PC-3 (cell line): ENCODE measurements at regions not wholly inside any gene's neighbourhood (a gene's known extent, or its start where the extent isn't known, plus 50 kb on each side); places are given as distances from the start of the nearest gene placed in this dataset.

Experiments
- ATAC-seq: fragments of 200-7000 bp; cut with Tn5 transposase; 2 replicates; pipeline ENCODE4 v1.9.1; 2020; ENCODE audit warnings: mild to moderate bottlenecking, moderate library complexity
- BruUV-seq: library from RNA; stranded (reverse); fragments of 400-500 nt; replicated peaks from 2 replicates; lab custom pipeline; 2021; lab: Mats Ljungman, UMichigan
- CTCF ChIA-PET: fragments of 300-600 bp; sonication (Branson Sonifier 250); formaldehyde crosslinking; loops from one replicate; lab custom pipeline; 2022; ENCODE audit warnings: antibody characterized with exemption; lab: Charles Lee
- POLR2A ChIA-PET: fragments of 300-600 bp; sonication (Branson Sonifier 250); formaldehyde crosslinking; loops from one replicate; lab custom pipeline; 2022; ENCODE audit warnings: antibody characterized with exemption; ENCODE audit not compliant: unreplicated experiment; lab: Charles Lee
- DNase-seq: peaks from one replicate; pipeline ENCODE4 v3.0.0-alpha.2; 2015
- H2AFZ ChIP-seq: fragments of 300-600 bp; sonication (generic); 2 replicates; pipeline ENCODE4 v1.6.0; 2016; ENCODE audit warnings: antibody characterized with exemption, low read length
- H3F3A ChIP-seq: fragments of 300-600 bp; sonication (generic); one replicate; pipeline ENCODE4 v1.6.0; 2017; ENCODE audit warnings: antibody characterized with exemption, low read length, control low read depth, mild to moderate bottlenecking; ENCODE audit not compliant: unreplicated experiment
- H3K27ac ChIP-seq: fragments of 300-600 bp; sonication (generic); 2 replicates; pipeline ENCODE4 v1.5.1; 2016; ENCODE audit warnings: mild to moderate bottlenecking, low read length
- H3K27me3 ChIP-seq: fragments of 300-600 bp; sonication (generic); 2 replicates; pipeline ENCODE4 v1.6.1; 2016; ENCODE audit warnings: low read length, mixed read lengths
- H3K36me3 ChIP-seq: fragments of 300-600 bp; sonication (generic); 2 replicates; pipeline ENCODE4 v1.6.1; 2016; ENCODE audit warnings: low read depth, mixed run types, low read length, mixed read lengths
- H3K4me1 ChIP-seq: fragments of 300-600 bp; sonication (generic); 2 replicates; pipeline ENCODE4 v1.5.1; 2016; ENCODE audit warnings: low read length; ENCODE audit not compliant: insufficient read depth
- H3K4me2 ChIP-seq: fragments of 300-600 bp; sonication (generic); 2 replicates; pipeline ENCODE4 v1.6.0; 2016; ENCODE audit warnings: low read length
- H3K4me3 ChIP-seq: fragments of 300-600 bp; sonication (generic); 2 replicates; pipeline ENCODE4 v1.5.1; 2016; ENCODE audit warnings: mild to moderate bottlenecking, low read length, mixed read lengths
- H3K79me2 ChIP-seq: fragments of 300-600 bp; sonication (generic); 2 replicates; pipeline ENCODE4 v1.6.1; 2017; ENCODE audit warnings: low read length, mixed read lengths
- H3K9ac ChIP-seq: fragments of 300-600 bp; sonication (generic); 2 replicates; pipeline ENCODE4 v1.6.0; 2016; ENCODE audit warnings: mild to moderate bottlenecking, low read length
- H3K9me2 ChIP-seq: fragments of 300-600 bp; sonication (generic); replicated peaks from 2 replicates; pipeline ENCODE4 v1.6.1; 2016; ENCODE audit warnings: mixed run types, low read length, mixed read lengths
- H3K9me3 ChIP-seq: fragments of 300-600 bp; sonication (generic); 2 replicates; pipeline ENCODE4 v1.6.1; 2016; ENCODE audit warnings: low read length, mixed read lengths
- H4K20me1 ChIP-seq: fragments of 300-600 bp; sonication (generic); 2 replicates; pipeline ENCODE4 v1.6.1; 2016; ENCODE audit warnings: low read length, mixed read lengths
- EZH2 ChIP-seq: fragments of 300-600 bp; sonication (generic); IDR thresholded peaks from one replicate; pipeline ENCODE4 v1.6.1; 2017; ENCODE audit warnings: antibody characterized with exemption, mild to moderate bottlenecking, low read length; ENCODE audit not compliant: unreplicated experiment
- EZH2phosphoT487 ChIP-seq: fragments of 300-600 bp; sonication (generic); IDR thresholded peaks from 2 replicates; pipeline ENCODE4 v1.6.1; 2018; ENCODE audit warnings: mild to moderate bottlenecking, antibody characterized with exemption, low read length, borderline replicate concordance
- intact Hi-C: fragments of 100-400 bp; cut with micrococcal nuclease; formaldehyde crosslinking; loops from 2 replicates; pipeline ENCODE4 v1.9.0; 2023
- TF ChIP-seq, protein P1 (sequence below): fragments of 300-600 bp; sonication (generic); conservative IDR thresholded peaks from 2 replicates; pipeline ENCODE4 v1.5.1; 2017; ENCODE audit warnings: antibody characterized with exemption, low read depth, mild to moderate bottlenecking, low read length

- ChIA-PET POLR2A (no interaction called here), CTCF (no interaction called here)
- Histone ChIP-seq H3K4me2 (no peak overlapping the region), H3K36me3 (no peaks in the 10 kb centered on the region), H3K4me1 (no peaks in the 10 kb centered on the region), H3F3A (no peaks in the 10 kb centered on the region), H4K20me1 (no peaks in the 10 kb centered on the region), H3K27me3 (no peaks in the 10 kb centered on the region), H2AFZ (no peak overlapping the region), H3K9me3 (no peaks in the 10 kb centered on the region), H3K9ac (no peak overlapping the region), H3K79me2 (no peaks in the 10 kb centered on the region), H3K27ac (no peak overlapping the region), H3K4me3 (no peak overlapping the region), H3K9me2 (no peaks in the 10 kb centered on the region)
- ATAC-seq: no peak
- intact Hi-C loops: no loop called here
- TF ChIP-seq EZH2phosphoT487: no peak
- TF ChIP-seq EZH2: no peak
- TF ChIP-seq, protein P1, sequence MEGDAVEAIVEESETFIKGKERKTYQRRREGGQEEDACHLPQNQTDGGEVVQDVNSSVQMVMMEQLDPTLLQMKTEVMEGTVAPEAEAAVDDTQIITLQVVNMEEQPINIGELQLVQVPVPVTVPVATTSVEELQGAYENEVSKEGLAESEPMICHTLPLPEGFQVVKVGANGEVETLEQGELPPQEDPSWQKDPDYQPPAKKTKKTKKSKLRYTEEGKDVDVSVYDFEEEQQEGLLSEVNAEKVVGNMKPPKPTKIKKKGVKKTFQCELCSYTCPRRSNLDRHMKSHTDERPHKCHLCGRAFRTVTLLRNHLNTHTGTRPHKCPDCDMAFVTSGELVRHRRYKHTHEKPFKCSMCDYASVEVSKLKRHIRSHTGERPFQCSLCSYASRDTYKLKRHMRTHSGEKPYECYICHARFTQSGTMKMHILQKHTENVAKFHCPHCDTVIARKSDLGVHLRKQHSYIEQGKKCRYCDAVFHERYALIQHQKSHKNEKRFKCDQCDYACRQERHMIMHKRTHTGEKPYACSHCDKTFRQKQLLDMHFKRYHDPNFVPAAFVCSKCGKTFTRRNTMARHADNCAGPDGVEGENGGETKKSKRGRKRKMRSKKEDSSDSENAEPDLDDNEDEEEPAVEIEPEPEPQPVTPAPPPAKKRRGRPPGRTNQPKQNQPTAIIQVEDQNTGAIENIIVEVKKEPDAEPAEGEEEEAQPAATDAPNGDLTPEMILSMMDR: no peak
- no TSS peak for BruUV-seq
- no peak for DNase-seq
These were observed 329.3 kb downstream of the SUCLA2 start for GRCh38 chr13:47671776-47672175.

- intact Hi-C loops: no loop called here
- DNase-seq (no peak), ATAC-seq (no peak)
- H4K20me1 ChIP-seq: no peaks in the 10 kb centered on the region
- H3K9me2 ChIP-seq: no peaks in the 10 kb centered on the region
- H3F3A ChIP-seq: no peaks in the 10 kb centered on the region
- no peak overlapping the region for H3K4me2 ChIP-seq
- ChIA-PET CTCF (no interaction called here), POLR2A (no interaction called here)
- no TSS peak for BruUV-seq
- H3K9ac ChIP-seq: no peak overlapping the region
- peaks cover 4% of the 10 kb centered on the region; the same call in 1 of the 2 replicates for H3K4me1 ChIP-seq
- TF ChIP-seq EZH2phosphoT487: no peak
- TF ChIP-seq, protein P1: no peak
- TF ChIP-seq EZH2: no peak
- no peak overlapping the region for H3K27ac ChIP-seq
- no peaks in the 10 kb centered on the region for H3K36me3 ChIP-seq
- no peak overlapping the region for H2AFZ ChIP-seq
- no peak overlapping the region for H3K4me3 ChIP-seq
- H3K9me3 ChIP-seq: no peaks in the 10 kb centered on the region
- H3K27me3 ChIP-seq: no peaks in the 10 kb centered on the region
- H3K79me2 ChIP-seq: no peaks in the 10 kb centered on the region
These were observed 336.0 kb downstream of the SUCLA2 start for GRCh38 chr13:47665043-47665442.

DNA sequence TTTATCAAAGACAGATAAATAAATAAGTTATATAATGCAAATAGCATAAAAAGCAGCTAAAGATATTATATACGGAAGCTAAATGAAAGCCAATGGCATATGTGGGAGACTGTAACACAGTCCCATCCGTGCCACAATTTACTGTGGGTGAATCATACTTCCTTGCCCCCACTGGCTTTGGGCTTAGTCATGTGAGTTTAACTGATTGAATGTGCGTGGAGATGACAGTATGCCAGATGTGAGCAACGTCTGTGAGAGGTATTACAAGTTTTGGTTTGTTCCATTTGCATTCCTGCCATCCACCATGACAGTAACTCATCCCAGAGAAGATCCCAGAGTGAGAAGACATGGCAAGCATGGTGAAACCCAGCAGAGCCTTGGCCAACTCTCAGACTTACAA lies 340.0 kb downstream of the SUCLA2 start:
- DNase-seq: peak; percentile 72
- TF ChIP-seq EZH2phosphoT487: no peak
- no peak for TF ChIP-seq EZH2
- TF ChIP-seq, protein P1: no peak
- ChIA-PET CTCF (no interaction called here), POLR2A (no interaction called here)
- Histone ChIP-seq H3K9me2 (no peaks in the 10 kb centered on the region), H3K4me3 (no peak overlapping the region), H3K27me3 (no peaks in the 10 kb centered on the region), H3F3A (no peaks in the 10 kb centered on the region), H3K9me3 (no peaks in the 10 kb centered on the region), H2AFZ (no peak overlapping the region), H3K4me2 (peak overlapping the region; percentile 27; the same call in 1 of the 2 replicates), H3K36me3 (no peaks in the 10 kb centered on the region), H3K27ac (peak overlapping the region; percentile 22; the same call in 1 of the 2 replicates), H3K79me2 (no peaks in the 10 kb centered on the region), H3K9ac (no peak overlapping the region), H4K20me1 (no peaks in the 10 kb centered on the region), H3K4me1 (peaks cover 4% of the 10 kb centered on the region; the same call in 1 of the 2 replicates)
- ATAC-seq: peak; percentile 100
- BruUV-seq: no TSS peak
- intact Hi-C loops: no loop called here
